OCI-LY3 (cell line): ENCODE measurements at regions not wholly inside any gene's neighbourhood (a gene's known extent, or its start where the extent isn't known, plus 50 kb on each side); places are given as distances from the start of the nearest gene placed in this dataset.

Experiments used
- CTCF ChIP-seq: fragments of 200-600, 300-600 bp; sonication (generic); IDR thresholded peaks from 2 replicates; pipeline ENCODE4 v1.5.1; 2014; ENCODE audit warnings: antibody characterized with exemption, low read length, low read depth
- EZH2phosphoT487 ChIP-seq: fragments of 200-600 bp; shearing (Covaris generic); IDR thresholded peaks from 2 replicates; pipeline ENCODE4 v1.6.1; 2018; ENCODE audit warnings: antibody characterized with exemption, mixed run types, low read depth

DNA sequence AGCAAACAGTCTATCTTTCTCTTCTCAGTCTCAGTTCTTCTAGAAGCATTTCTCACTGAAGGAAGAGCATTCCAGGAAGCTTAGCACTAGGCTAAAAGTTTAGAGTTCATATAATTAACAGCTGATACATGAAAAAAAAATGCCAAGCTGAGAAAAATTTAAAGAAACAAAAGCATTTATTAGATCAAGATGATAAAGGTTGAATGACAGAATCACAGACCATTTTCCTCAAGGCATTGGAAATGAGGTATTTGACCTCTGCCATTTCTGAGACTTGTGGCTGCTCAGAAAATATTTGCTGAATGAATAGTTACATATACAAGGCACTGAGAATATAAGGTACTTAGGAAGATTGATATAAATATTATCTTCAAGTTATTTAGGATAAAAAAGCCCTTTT, 901.6 kb upstream of the GOT2 start:
- TF ChIP-seq EZH2phosphoT487 (no peak), CTCF (no peak)
